Hepatocyte (in vitro differentiated cells): ENCODE measurements at regions not wholly inside any gene's neighbourhood (a gene's known extent, or its start where the extent isn't known, plus 50 kb on each side); places are given as distances from the start of the nearest gene placed in this dataset.

Experiments used
- EZH2 ChIP-seq: fragments of 200-600 bp; sonication (generic); IDR thresholded peaks from 2 replicates; pipeline ENCODE4 v1.6.1; 2016; ENCODE audit warnings: antibody characterized with exemption, mild to moderate bottlenecking, borderline replicate concordance
- EZH2phosphoT487 ChIP-seq: fragments of 200-600 bp; sonication (generic); IDR thresholded peaks from one replicate; pipeline ENCODE4 v1.6.1; 2018; ENCODE audit warnings: antibody characterized with exemption, mild to moderate bottlenecking, low read depth, moderate library complexity; ENCODE audit not compliant: unreplicated experiment, severe bottlenecking
- TF ChIP-seq, protein P1 (sequence below): fragments of 200-600 bp; sonication (generic); IDR thresholded peaks from 2 replicates; pipeline ENCODE4 v1.5.1; 2016; ENCODE audit warnings: antibody characterized with exemption, mild to moderate bottlenecking; ENCODE audit not compliant: poor library complexity

DNA sequence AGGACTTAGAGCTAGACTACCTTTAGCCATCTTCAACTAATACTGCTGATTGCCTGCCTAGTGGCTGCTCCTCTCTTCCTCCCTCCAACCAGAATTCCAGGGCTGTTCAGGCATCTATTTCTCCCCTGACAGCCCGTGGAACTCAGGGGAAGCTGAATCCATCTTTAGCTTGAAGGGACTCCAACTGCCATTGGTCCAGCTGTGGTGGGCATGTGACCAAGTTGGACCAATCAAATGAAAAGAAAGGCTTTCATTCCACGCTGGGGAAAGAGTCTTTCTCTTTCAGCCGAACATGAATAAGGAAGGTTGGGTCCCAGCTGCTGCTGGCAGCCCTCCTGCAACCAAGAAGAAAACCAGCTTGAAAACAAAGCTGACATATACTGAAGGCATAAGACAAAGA, 168.5 kb upstream of the OBI1 start:
- TF ChIP-seq, protein P1, sequence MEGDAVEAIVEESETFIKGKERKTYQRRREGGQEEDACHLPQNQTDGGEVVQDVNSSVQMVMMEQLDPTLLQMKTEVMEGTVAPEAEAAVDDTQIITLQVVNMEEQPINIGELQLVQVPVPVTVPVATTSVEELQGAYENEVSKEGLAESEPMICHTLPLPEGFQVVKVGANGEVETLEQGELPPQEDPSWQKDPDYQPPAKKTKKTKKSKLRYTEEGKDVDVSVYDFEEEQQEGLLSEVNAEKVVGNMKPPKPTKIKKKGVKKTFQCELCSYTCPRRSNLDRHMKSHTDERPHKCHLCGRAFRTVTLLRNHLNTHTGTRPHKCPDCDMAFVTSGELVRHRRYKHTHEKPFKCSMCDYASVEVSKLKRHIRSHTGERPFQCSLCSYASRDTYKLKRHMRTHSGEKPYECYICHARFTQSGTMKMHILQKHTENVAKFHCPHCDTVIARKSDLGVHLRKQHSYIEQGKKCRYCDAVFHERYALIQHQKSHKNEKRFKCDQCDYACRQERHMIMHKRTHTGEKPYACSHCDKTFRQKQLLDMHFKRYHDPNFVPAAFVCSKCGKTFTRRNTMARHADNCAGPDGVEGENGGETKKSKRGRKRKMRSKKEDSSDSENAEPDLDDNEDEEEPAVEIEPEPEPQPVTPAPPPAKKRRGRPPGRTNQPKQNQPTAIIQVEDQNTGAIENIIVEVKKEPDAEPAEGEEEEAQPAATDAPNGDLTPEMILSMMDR, result no peak
- TF ChIP-seq EZH2, result no peak
- TF ChIP-seq EZH2phosphoT487, result no peak
